HL-60 (cell line): ENCODE measurements at regions not wholly inside any gene's neighbourhood (a gene's known extent, or its start where the extent isn't known, plus 50 kb on each side); places are given as distances from the start of the nearest gene placed in this dataset.

ENCODE experiments used
- CTCF ChIP-seq: IDR thresholded peaks from one replicate; pipeline ENCODE4 v1.5.1; 2011; ENCODE audit warnings: low read length, control low read depth, inconsistent platforms; ENCODE audit not compliant: insufficient read depth
- GABPA ChIP-seq: IDR thresholded peaks from 2 replicates; pipeline ENCODE4 v1.6.1; 2012; ENCODE audit warnings: low read depth
- POLR2AphosphoS5 ChIP-seq: IDR thresholded peaks from 2 replicates; pipeline ENCODE4 v1.6.1; 2012; ENCODE audit warnings: low read depth
- REST ChIP-seq: IDR thresholded peaks from 2 replicates; pipeline ENCODE4 v1.6.1; 2012; ENCODE audit warnings: low read depth; ENCODE audit not compliant: insufficient replicate concordance
- SPI1 ChIP-seq: IDR thresholded peaks from 2 replicates; pipeline ENCODE4 v1.6.1; 2012; ENCODE audit warnings: low read depth, mild to moderate bottlenecking, borderline replicate concordance

GRCh38 chr4:141814499-141814898 lies 178.1 kb downstream of the IL15 start:
- no peak for TF ChIP-seq CTCF
- no peak for TF ChIP-seq SPI1
- no peak for TF ChIP-seq POLR2AphosphoS5
- TF ChIP-seq REST = no peak
- TF ChIP-seq GABPA = no peak
